Stimulated activated CD8-positive, alpha-beta memory T cell treated with anti-CD3 and anti-CD28 coated beads, Interleukin-2, amount 100 ng/mL, for 48 hours (primary cell): ENCODE measurements at regions not wholly inside any gene's neighbourhood (a gene's known extent, or its start where the extent isn't known, plus 50 kb on each side); places are given as distances from the start of the nearest gene placed in this dataset.

Experiments
- DNase-seq, 2 donors: peaks; one replicate each; pipeline ENCODE4 v3.0.0-alpha.2; 2020; ENCODE audit warnings: low read depth in 2 of 2

DNA sequence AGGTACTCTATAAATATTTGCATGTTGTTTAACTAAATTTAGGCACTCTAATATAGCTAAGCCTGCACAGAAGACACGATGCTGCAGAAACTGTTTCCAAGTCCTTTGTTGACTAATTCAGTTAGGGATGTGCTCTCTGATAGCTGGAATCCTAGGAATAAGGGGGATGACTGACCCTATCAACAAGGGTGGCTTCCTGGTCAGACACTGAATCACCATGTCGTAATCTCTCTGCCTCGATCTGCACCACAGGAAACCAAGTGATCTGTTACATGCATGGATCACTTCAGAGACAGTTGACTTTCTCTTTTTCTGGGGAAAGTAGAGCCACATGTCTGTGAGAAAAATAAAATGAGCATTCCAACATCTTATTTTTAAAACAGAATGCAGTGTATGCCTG lies 169.1 kb downstream of the GUCY2F start:
- no peak for DNase-seq

DNA sequence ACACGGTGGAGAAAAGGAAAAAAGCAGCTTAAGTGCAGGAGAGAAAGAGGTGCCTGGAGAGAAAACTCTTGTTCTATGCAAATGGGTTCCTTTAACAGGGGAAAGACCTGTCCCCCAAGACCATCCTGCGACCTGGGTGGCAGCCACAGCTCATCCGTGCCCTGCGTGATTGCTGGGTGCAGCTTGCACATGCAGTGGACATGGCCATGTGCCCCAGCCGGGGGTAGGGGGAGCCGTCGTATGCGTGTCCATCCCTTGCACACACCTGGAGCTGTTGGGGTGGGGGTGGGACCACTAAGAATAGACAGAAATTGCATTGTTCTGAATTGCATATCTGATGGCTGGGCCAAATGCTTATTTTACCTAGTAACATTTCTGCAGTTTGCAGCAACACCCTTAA lies 171.9 kb downstream of the GUCY2F start:
- no peak for DNase-seq

DNA sequence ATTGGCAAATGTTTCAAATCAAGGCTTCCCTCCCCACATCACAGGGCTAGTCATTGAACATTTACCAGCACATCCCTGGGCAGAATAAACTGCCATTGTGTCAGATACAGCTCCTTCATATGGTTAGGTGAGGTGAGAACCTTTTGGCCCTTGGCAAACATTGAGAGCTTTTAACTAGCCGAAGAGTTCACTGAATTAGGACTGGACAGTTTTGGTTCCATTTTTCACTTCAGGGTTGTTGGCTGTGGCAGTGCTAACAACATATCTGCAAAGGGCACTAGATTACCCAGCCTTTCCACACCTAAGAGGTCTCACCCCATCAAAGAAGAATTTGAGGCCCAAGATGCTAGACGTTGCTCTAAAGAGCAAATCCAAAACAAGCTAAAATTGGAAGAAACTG lies 180.7 kb downstream of the GUCY2F start:
- no peak for DNase-seq

DNA sequence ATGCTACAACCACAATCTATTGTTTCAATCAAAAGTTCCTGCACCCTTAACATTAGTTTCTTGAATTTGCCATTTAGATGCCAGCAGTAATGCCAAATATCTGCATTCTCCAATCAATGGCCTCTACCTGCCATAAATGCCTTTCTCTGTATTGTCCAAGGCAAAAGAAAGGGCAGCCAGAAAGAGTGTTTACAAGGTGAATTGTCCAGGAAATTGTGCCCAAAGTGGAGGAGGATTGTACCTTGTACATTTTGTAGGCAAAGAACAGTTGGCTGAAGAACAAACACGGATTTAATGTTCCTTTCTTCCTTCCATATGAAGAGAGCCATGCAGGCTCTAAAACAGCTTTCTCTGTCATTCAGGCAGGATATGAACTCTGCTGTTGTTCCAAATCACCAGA lies 181.5 kb downstream of the GUCY2F start:
- DNase-seq = no peak

- DNase-seq = no peak
Observed at GRCh38 chrX:109299091-109299490, 182.8 kb downstream of the GUCY2F start.

GRCh38 chrX:109294097-109294814 lies 187.6 kb downstream of the GUCY2F start:
- no peak for DNase-seq

DNA sequence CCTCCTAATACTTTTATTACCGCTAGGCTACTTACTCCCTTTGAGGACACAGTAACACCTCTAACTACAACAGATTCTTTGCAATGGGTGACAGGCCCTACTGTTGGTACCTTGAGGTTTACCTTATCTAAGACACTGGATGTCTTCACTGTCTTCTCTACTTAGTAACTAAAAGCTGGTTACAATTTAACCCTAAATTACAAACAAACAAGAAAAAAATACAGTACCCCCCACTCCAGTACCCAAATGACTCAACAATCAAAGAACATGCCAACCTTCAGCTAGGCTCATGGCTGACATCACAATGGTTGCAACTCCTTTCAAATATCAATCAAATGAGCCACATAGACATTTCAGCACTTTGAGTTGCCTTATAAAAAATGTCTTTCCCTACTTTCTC lies 198.0 kb downstream of the GUCY2F start:
- DNase-seq = no peak

- no peak for DNase-seq
Observed at GRCh38 chrX:109281483-109282275, 200.2 kb downstream of the GUCY2F start.

DNA sequence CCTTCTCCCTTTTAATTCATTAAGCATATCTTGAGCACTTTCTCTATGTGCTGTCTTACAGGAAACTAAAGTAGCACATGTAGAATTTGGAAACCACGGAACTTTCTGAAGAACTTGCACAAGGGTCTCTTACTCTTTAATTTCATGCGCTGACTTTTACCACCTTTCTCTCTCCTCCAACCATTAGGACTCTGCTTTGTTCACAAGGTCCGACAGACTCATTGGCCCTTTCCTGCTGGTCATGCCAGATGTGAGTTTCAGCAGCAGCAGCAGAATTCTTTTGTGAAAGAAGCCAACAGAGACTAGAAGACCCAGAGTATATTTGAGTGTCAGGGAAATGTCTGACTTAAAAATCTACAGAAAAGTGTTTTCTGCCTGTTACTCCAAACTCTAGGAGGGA lies 207.1 kb downstream of the GUCY2F start:
- DNase-seq = no peak

GRCh38 chrX:109270580-109271484 lies 211.1 kb downstream of the GUCY2F start:
- DNase-seq = peak; percentile 14 to 30

DNA sequence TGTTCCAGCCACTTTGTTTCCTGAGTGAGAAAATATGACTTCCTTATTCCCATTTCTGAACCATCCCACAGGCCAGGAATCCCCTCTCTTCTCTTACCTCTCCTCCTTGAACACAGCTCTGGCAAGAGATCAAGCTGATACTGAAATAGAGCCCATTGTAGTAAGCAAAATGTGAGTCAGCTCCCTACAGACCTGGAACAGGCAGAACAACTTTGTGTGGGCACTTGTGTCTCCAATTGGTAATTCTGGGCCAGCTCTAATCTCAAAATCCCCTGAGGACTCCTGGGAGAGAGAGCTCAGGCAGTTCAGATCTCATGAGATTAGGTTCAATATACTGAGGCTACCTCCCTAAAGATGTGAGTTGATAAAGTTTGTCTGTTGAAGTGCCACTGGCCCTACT lies 213.5 kb downstream of the GUCY2F start:
- DNase-seq = no peak

DNA sequence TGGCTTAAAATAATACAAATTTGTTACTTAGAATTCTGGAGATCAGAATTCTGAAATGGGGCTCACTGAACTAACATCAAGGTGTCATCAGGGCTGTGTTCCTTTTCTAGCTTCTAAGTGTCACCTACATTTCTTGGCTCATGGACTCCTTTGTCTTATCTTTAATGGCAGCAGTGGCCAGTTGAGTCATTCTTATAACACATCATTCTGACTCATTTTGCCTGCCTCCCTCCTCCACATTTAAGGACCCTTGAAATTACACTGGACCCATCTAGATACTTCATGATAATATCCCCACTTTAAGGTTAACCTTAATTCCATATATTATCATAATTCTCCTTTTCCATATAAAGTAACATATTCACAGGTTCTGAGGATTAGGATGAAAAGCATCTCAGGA lies 215.9 kb downstream of the GUCY2F start:
- DNase-seq = no peak

DNA sequence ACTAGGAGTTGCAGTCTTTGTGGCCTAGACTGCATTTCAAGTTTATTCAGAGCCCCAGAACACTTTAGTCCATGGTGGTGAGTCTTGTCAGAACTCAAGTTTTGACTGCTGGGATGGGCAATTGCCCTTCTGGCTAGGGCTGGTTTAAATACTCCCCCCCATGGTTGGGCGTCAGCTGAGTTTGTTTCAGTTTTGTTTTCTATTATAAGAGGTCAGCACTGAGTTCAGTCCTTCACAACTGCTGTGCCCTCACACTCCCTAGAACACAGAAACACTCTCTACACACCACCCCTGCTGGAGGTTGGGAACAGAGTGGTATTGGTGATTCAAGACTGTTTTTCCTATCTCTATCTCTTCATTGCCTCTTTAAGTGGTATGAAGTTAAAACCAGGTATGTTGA lies 217.0 kb downstream of the GUCY2F start:
- no peak for DNase-seq

GRCh38 chrX:109261279-109261678 lies 220.6 kb downstream of the GUCY2F start:
- DNase-seq = no peak

DNA sequence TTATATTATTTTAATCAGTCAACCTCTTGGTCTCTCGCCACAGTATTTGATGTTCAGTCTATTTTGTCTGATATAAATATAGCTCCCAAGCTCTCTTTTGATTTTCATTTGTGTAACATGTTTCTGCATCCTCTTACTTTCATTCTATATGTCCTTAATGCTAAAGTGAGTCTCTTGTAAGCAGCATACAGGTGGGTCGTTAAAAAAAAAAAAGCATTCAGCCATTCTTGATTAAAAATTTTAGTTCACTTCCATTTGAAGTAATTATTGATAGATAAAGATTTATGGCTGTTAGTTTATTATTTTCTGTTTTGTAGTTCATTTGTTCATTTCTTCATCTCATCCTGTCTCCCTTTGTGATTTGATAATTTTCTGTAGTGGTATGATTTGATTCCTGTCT lies 229.1 kb downstream of the GUCY2F start:
- no peak for DNase-seq

- DNase-seq = no peak
Observed at GRCh38 chrX:109218761-109219160, 263.1 kb downstream of the GUCY2F start.

GRCh38 chrX:109199726-109200125 lies 282.2 kb downstream of the GUCY2F start:
- DNase-seq = no peak

DNA sequence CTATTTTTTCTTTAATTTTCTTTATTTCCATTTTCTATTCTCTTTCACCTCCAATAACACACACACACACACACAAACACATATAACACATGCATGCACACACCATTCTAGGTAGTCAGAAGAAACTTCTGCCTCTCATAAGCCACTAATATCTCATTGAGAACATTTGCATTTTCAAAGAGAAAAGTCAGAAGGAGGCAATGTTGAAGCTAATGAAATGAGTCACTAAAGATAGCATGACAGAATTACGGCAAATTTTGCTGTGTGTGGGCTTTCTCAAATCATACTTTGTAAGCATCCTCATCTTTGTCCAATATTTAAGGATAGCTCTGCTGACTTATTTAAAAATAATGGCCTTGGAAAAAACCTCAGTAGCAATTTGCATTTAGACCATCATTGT lies 291.3 kb downstream of the GUCY2F start:
- no peak for DNase-seq

DNA sequence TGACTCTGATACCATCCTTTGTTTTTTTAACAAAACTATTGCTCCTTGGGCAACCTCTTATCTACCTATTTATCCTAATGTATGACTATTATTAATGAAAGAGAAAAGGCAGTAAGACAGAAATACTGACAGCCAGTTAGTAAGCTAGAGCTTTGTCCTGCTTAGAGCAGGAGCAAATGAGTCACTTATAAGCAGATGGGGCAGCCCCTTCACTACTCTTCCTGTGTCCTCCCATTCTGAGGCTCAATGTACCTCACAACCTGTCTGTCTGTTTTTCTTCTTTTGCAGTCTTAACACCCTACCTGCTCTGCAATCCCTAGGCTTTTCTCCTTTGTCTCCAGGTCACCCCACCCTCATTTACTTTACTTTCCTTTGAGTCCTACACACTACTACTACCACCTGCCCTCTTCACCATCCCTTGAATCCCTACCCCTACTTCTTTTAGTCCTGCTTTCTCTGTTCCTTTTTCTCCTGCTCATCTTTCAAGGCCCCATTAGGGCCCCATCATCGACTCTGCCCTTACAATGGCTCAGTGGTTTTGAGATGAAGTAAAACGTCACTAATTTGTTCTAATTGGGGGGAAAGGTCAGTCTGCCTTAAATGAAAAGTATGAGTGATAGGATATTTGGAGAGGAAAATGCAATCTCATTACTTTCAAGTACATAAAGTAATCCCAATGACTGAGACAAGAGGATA lies 294.3 kb downstream of the GUCY2F start:
- no peak for DNase-seq

DNA sequence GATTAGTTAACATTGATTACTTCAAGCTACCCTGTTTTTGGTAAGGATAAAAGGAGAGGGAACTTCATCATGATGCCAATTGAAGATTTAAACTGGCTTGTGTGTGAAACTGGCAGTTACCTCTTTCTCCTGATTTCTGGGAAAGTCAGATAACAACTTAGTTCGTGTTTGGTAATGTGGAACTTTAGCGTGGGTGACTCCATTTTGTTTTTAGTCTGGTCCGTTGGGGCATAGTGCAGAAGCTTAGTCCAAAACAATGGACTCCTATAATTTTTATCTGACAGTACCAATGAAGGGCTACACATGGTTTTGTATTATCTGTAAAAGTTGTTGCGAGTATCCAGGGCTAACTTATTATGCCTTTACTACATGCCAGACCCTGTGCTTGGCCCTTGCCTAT lies 294.9 kb downstream of the GUCY2F start:
- DNase-seq = no peak

DNA sequence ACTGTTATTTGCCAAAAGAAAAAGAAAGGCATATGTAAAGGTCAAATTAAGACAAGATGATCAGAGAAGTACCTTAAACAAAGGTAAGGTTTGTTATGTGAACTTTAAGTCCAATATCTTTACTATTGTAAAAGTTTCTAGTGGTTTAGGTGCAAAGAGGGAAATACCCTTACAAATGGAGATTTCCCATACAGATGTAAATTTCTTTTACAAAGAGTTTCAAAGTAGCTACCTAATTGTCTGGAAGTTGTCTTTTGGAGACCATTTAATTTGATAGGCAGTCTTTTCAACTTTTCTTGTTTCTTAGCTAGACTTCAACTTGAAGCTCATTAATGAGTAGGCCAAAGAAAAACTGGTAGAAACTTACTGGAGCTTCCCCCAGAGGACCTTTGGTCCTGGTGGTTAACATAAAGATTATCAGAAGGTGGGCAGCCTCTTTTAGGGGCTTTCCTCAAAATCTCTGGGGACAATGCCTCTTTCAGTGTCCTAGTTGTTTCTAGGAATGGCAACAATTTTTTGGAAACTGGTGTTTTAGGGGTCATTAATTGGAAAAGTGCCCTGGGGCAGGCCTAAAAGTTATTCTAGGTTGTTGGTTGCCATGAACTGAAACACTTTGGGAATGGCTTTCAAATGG lies 297.3 kb downstream of the GUCY2F start:
- DNase-seq = no peak
